22Rv1 (cell line): ENCODE measurements at regions not wholly inside any gene's neighbourhood (a gene's known extent, or its start where the extent isn't known, plus 50 kb on each side); places are given as distances from the start of the nearest gene placed in this dataset.

ENCODE experiments used
- H3K27ac ChIP-seq: fragments of 450-650 bp; 2 replicates; pipeline ENCODE4 v1.5.1; 2017
- ZFX ChIP-seq: fragments of 450-650 bp; IDR thresholded peaks from 2 replicates; pipeline ENCODE4 v1.6.1; 2017; ENCODE audit warnings: antibody characterized with exemption, borderline replicate concordance
- TF ChIP-seq, protein P1 (sequence below): fragments of 450-650 bp; IDR thresholded peaks from 2 replicates; pipeline ENCODE4 v1.5.1; 2017; ENCODE audit warnings: mild to moderate bottlenecking

DNA sequence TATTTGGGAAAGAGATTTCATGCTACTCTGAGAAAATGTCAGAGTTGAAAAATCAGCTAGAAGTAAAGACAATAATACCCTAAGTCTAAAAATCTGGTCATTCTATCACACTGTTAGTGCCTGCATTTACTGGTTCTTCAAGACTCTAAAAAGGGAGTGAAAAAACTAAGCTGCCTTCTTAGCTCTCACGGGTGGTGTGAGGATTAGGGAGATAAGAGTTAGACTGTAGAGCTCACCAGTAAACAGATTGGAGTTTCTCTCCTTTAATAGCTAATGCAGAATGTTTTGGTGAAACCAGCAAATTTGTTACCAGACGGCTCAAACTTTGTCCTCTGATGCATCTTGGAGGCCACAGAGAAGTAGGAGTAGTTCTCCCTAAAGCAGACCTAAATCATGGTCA is 135.0 kb upstream of the OTX2 start:
- TF ChIP-seq, protein P1, sequence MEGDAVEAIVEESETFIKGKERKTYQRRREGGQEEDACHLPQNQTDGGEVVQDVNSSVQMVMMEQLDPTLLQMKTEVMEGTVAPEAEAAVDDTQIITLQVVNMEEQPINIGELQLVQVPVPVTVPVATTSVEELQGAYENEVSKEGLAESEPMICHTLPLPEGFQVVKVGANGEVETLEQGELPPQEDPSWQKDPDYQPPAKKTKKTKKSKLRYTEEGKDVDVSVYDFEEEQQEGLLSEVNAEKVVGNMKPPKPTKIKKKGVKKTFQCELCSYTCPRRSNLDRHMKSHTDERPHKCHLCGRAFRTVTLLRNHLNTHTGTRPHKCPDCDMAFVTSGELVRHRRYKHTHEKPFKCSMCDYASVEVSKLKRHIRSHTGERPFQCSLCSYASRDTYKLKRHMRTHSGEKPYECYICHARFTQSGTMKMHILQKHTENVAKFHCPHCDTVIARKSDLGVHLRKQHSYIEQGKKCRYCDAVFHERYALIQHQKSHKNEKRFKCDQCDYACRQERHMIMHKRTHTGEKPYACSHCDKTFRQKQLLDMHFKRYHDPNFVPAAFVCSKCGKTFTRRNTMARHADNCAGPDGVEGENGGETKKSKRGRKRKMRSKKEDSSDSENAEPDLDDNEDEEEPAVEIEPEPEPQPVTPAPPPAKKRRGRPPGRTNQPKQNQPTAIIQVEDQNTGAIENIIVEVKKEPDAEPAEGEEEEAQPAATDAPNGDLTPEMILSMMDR, result no peak
- no peak for TF ChIP-seq ZFX
- no peak overlapping the region for H3K27ac ChIP-seq

DNA sequence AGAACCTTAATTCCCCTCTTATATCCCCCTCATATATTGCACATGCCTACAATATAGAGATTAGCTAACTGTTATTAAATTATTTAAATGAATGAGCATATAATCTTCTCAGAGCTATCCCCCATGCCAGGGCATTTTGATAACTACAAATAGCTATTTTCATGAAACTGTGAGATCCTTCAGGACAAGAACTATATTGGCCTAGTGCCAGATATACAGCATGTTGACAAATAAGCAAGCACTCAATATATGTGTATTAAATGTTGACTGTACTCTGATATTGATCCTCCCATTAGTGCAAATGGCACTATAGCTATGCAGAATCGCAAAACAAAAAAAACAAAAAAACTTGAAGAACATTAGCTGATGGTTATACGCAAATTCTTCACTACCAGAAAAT is 134.1 kb upstream of the OTX2 start:
- TF ChIP-seq, protein P1, result no peak
- no peak for TF ChIP-seq ZFX

DNA sequence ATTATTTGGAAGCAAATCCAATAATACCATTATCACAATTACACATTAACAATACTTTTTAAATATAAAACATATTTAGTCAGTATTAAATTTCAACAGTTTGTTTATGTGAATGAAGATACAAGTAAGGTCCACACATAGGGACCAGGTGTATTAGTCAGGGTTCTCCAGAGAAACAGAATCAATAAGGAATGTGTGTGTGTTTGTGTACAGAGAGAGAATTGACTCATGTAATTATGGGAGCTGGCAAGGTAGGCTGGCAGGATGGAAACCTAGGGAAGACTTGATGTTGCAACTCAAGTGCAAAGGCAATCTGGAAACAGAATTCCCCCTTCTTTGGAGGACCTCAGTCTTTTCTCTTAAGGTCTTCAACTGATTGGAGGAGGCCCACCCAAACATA is 123.2 kb upstream of the OTX2 start:
- H3K27ac ChIP-seq, result no peak overlapping the region
- no peak for TF ChIP-seq ZFX
- TF ChIP-seq, protein P1, result no peak

More for the DNA sequence above, 134.1 kb upstream of the OTX2 start:
- H3K27ac ChIP-seq, result no peak overlapping the region

DNA sequence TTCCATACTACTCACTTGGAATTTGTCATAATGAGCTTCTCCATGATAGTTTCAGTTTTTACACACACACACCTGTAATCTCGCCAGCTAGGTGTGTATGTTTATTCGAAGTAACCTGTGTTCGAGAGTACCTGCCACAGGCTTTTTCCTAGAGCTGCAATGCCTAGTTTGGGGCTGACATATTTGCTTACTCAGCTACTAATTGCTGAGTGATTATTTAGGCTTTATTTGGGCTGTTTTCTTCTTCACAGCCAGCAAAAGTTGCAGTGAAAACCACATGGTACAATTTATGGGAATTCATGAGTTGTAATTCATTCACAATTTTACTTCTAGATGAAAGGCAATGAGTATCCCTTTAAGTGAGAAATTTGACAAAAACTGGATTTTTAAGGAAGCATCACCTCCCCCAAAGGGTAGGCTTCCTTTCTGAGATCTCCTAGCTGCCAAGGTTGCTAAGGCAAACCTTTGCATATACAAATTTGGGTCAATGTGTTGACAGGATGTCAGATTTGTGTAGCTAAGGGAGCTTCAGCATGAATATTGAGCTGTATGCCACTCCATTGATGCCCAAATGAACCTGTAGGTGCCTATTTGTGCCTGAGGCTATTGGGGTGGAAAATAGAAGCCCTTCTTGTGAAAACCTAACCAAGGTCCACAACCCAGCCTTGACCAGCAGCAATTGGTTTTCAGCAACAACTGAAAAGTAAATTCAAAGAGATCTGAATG is 108.7 kb upstream of the OTX2 start:
- TF ChIP-seq ZFX, result no peak
- TF ChIP-seq, protein P1, result no peak
- no peak overlapping the region for H3K27ac ChIP-seq

DNA sequence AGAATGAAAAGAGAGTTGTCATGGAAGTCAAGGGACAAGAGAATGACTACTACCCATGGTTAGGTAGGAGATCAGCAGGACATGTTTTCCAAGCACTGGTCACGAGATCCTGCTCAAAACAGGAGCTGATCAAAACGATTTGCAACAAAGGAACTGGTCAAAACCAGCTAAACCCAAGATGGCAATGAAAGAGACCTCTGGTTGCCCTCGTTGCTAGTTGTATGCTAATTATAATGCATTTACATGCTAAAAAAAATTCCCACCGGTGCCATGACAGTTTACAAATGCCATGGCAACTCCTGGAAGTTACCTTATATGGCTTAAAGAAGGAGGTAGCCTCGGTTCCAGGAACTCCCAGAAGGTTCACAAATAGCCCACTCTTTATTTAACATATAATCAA is 95.0 kb upstream of the OTX2 start:
- TF ChIP-seq ZFX, result no peak
- TF ChIP-seq, protein P1, result no peak
- no peak overlapping the region for H3K27ac ChIP-seq

DNA sequence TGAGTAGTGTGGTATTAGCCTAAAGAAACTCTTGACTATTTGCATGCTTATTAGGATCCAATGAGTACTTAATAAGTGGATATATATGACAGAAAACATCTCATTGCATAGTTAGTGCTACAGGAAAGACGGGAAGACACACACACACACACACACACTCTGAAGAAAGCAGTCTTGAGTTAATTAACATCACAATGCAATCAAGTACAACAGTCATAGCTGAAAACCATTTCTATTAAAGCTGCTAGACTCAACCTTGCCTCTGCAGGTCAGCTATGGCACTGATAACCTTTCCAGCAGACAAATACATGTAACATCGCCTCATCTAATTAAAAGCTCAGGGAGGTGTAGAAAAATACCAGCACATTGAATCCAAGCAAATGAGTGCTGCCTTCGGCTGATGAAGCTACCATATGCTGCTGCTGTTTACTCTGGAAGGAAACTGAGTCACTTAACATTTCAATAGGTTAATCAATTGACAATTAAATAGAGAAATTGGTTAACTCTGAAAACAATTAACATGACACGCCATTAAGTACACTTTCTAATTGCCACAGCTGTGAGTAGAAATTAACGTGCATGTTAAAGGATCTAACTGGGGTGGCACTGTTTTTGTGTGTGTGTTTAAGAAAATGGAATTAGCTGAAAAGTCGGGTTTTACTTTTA is 93.2 kb upstream of the OTX2 start:
- no peak overlapping the region for H3K27ac ChIP-seq
- TF ChIP-seq, protein P1, result no peak
- no peak for TF ChIP-seq ZFX

DNA sequence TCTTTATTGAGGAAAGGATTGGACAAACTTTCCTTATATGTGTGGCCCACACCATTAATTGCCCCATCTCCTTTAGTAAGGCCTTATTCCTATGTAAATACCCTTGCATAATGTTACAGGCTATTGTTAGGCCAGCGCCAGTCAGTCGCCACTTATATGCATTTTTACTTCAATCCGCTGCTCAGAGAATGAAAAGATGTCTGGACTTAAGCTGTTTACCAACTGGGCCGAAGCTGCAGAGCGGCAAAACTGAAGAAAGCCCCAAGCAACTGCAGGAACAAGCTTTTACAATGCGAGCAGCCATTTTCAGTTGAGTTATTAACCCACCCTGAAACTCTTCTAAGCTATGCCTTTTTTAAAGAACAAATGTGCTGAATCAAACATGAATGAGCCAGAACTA is 92.1 kb upstream of the OTX2 start:
- TF ChIP-seq, protein P1, result no peak
- no peak for TF ChIP-seq ZFX
- H3K27ac ChIP-seq, result no peak overlapping the region
